DMS 273 treated with DMSO at 0.1 percent for 48 hours (cell line): ENCODE measurements at regions not wholly inside any gene's neighbourhood (a gene's known extent, or its start where the extent isn't known, plus 50 kb on each side); places are given as distances from the start of the nearest gene placed in this dataset.
A peak's percentile ranks its signal among the peaks of the same experiment; 100 is the strongest.

ENCODE experiments used
- DNase-seq: peaks from one replicate; lab custom pipeline; 2025; lab: John Stamatoyannopoulos, UW

GRCh38 chr1:234884006-234884405 lies 244.6 kb downstream of the TOMM20 start:
- no peak for DNase-seq

- DNase-seq: no peak
These were observed 245.7 kb downstream of the TOMM20 start for GRCh38 chr1:234882898-234883297.

- no peak for DNase-seq
These were observed 246.5 kb downstream of the TOMM20 start for GRCh38 chr1:234881893-234882771.

GRCh38 chr1:234879147-234880080 lies 249.2 kb downstream of the TOMM20 start:
- no peak for DNase-seq

- DNase-seq: no peak
These were observed 250.3 kb downstream of the TOMM20 start for GRCh38 chr1:234878288-234878687.

- no peak for DNase-seq
These were observed 250.9 kb downstream of the TOMM20 start for GRCh38 chr1:234877761-234878160.

- DNase-seq: no peak
These were observed 252.4 kb downstream of the TOMM20 start for GRCh38 chr1:234875953-234876855.

GRCh38 chr1:234875328-234875952 lies 253.2 kb downstream of the TOMM20 start:
- no peak for DNase-seq

- no peak for DNase-seq
These were observed 254.0 kb downstream of the TOMM20 start for GRCh38 chr1:234874291-234875288.

GRCh38 chr1:234871710-234872271 lies 256.8 kb downstream of the TOMM20 start:
- DNase-seq: no peak

- DNase-seq: no peak
These were observed 257.5 kb downstream of the TOMM20 start for GRCh38 chr1:234871039-234871709.

- DNase-seq: peak; percentile 90
These were observed 258.3 kb downstream of the TOMM20 start for GRCh38 chr1:234870020-234870981.

- peak; percentile 50 for DNase-seq
These were observed 259.2 kb downstream of the TOMM20 start for GRCh38 chr1:234869182-234870019.

GRCh38 chr1:234868296-234869147 lies 258.5 kb upstream of the IRF2BP2 start:
- no peak for DNase-seq

GRCh38 chr1:234866007-234866866 lies 256.3 kb upstream of the IRF2BP2 start:
- DNase-seq: no peak
